ENCODE measurements at regions not wholly inside any gene's neighbourhood (a gene's known extent, or its start where the extent isn't known, plus 50 kb on each side); places are given as distances from the start of the nearest gene placed in this dataset.
"Not testable (repeated sequence)": the region's sequence is repeated elsewhere in the genome, so short reads cannot be mapped to it uniquely, and the experiment has no call there.

DNA sequence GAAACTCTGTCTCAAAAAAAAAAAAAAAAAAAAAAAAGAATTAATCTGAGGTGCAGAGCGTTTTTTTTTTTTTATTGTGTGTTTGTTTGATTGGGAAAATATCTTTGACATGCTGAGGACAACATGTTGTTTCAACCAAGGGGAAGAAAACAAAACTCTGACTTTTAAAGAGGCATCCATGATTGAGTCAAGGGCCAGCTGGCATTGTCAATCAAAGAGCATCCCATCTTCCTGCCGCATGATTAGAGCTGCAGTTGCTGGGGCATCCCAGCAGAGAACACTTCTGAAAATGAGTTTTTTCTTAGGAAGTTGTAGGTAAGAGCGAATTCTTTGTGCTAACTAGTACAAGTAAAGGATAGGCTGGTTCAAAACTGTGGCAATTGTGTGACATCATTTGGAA is 200.9 kb upstream of the DAAM1 start:
- intact Hi-C loops (cut with DNase I; ENCODE audit: low total_unique reads), result no loop called here

DNA sequence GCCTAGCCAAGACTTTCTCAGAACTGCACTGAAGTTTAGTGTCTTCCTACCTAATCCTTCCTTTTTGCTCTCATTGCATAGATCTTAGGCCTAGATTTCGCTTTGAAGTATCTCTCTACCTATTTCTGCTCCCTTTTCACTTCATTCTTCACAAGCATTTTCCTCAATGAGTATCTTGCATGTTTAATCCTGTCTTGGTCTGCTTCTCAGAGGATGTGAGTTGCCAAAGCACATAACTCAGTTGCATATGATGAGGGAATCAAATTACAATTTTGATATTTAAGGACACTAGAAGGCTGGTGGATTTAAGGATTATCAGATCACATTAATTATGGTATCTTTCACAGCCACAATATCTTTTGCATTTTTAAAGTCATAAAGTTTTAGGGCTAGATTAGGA is 195.5 kb upstream of the DAAM1 start:
- DNase-seq (no peak), ATAC-seq (no peak)
- Histone ChIP-seq H3K36me3 (no peaks in the 10 kb centered on the region), H3K4me3 (no peak overlapping the region), H3K27ac (no peak overlapping the region), H3K27me3 (no peaks in the 10 kb centered on the region), H3K4me1 (no peaks in the 10 kb centered on the region), H3K9me3 (no peaks in the 10 kb centered on the region)
- TF ChIP-seq, protein P1, sequence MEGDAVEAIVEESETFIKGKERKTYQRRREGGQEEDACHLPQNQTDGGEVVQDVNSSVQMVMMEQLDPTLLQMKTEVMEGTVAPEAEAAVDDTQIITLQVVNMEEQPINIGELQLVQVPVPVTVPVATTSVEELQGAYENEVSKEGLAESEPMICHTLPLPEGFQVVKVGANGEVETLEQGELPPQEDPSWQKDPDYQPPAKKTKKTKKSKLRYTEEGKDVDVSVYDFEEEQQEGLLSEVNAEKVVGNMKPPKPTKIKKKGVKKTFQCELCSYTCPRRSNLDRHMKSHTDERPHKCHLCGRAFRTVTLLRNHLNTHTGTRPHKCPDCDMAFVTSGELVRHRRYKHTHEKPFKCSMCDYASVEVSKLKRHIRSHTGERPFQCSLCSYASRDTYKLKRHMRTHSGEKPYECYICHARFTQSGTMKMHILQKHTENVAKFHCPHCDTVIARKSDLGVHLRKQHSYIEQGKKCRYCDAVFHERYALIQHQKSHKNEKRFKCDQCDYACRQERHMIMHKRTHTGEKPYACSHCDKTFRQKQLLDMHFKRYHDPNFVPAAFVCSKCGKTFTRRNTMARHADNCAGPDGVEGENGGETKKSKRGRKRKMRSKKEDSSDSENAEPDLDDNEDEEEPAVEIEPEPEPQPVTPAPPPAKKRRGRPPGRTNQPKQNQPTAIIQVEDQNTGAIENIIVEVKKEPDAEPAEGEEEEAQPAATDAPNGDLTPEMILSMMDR (IDR thresholded peaks at IDR 0.05 in 4 of 5, conservative IDR thresholded peaks at IDR 0.05 in 1 of 5), result no peak
- no peak for TF ChIP-seq POLR2A (IDR thresholded peaks at IDR 0.05)
- in situ Hi-C loops (cut with MboI; ENCODE audit: low sequenced_read_pairs in 4 of 4), result no loop called here
- intact Hi-C loops (cut with DNase I; ENCODE audit: low total_unique reads), result no loop called here

More for the DNA sequence above, 200.9 kb upstream of the DAAM1 start:
- no peak overlapping the region for H3K27ac ChIP-seq
- TF ChIP-seq, protein P1 (IDR thresholded peaks at IDR 0.05 in 4 of 5, conservative IDR thresholded peaks at IDR 0.05 in 1 of 5), result no peak
- no peak for TF ChIP-seq POLR2A (IDR thresholded peaks at IDR 0.05)
- H3K4me1 ChIP-seq, result no peaks in the 10 kb centered on the region
- ATAC-seq (no peak), DNase-seq (no peak)
- no peaks in the 10 kb centered on the region for H3K9me3 ChIP-seq
- in situ Hi-C loops (cut with MboI; ENCODE audit: low sequenced_read_pairs in 4 of 4), result no loop called here
- no peaks in the 10 kb centered on the region for H3K27me3 ChIP-seq
- H3K36me3 ChIP-seq, result no peaks in the 10 kb centered on the region
- no peak overlapping the region for H3K4me3 ChIP-seq

DNA sequence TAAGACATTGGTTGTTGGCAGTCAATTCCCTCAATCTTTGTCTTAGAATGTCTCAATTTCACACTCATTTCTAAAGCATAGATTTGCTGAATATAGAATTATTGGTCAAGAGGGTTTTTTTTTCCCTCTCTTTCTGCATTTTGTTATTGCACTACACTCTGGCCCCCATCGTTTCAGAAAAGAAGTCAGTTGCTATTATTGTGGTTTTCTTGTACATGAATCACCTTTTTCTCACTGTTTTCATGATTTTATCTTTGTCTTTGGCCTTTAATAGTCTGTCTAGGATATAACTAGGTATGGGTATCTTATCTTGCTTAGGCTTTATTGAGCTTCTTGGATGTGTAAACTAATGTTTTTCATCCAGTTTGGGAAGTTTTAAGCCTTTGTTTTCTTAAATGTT is 194.3 kb upstream of the DAAM1 start:
- intact Hi-C loops (cut with DNase I; ENCODE audit: low total_unique reads), result no loop called here
- in situ Hi-C loops (cut with MboI; ENCODE audit: low sequenced_read_pairs in 4 of 4), result no loop called here
- Histone ChIP-seq H3K27me3 (no peaks in the 10 kb centered on the region), H3K4me3 (no peak overlapping the region), H3K36me3 (no peaks in the 10 kb centered on the region), H3K4me1 (no peaks in the 10 kb centered on the region), H3K27ac (no peak overlapping the region), H3K9me3 (no peaks in the 10 kb centered on the region)
- no peak for DNase-seq
- TF ChIP-seq, protein P1 (IDR thresholded peaks at IDR 0.05 in 4 of 5, conservative IDR thresholded peaks at IDR 0.05 in 1 of 5), result no peak
- TF ChIP-seq POLR2A (IDR thresholded peaks at IDR 0.05), result no peak
- ATAC-seq, result no peak

DNA sequence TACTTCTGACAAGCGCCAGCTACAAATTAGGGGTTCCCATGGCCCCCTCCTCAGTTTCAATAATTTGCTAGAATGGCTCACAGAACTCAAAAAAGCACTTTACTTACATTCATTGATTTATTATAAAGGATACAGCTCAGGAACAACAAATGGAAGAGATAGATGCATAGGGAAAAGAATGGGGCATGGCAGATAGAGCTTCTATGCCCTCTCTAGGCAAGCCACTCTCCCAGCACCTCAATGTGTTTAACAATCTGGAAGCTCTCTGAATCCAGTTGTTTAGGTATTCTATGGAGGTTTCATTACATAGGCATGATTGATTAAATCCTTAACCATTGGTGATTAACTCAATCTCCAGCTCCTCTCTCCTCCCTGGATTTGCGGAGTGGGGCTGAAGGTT is 184.5 kb upstream of the DAAM1 start:
- Histone ChIP-seq H3K27ac (no peak overlapping the region), H3K4me1 (no peaks in the 10 kb centered on the region), H3K27me3 (no peaks in the 10 kb centered on the region), H3K36me3 (no peaks in the 10 kb centered on the region), H3K4me3 (no peak overlapping the region), H3K9me3 (no peaks in the 10 kb centered on the region)
- DNase-seq, result no peak
- TF ChIP-seq POLR2A (IDR thresholded peaks at IDR 0.05), result no peak
- intact Hi-C loops (cut with DNase I; ENCODE audit: low total_unique reads) (no loop called here), in situ Hi-C loops (cut with MboI; ENCODE audit: low sequenced_read_pairs in 4 of 4) (loop anchor here in 2 of 4 donors (25.0 kb wide), 1 partner anchor 367 kb away; the partner anchor contains the start of gene DACT1 (in 2 of the 2))
- no peak for ATAC-seq

DNA sequence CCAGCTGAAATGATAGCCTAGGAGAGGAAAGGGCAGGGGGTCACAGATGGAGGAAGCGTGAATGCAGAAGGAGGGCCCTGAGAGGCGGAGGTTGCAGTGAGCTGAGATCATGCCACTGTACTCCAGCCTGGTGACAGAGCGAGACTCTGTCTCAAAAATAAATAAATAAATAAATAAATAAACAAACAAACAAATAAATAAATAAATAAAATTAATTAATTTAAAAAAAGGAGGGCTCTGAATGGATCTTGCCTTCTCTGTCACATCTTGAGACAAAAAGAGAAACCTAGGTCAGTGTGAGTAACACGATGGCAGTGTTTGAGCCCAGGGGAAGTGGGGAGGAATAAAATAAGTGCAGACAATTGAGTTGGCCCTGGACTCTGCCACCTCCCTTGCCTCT is 182.3 kb upstream of the DAAM1 start:
- ATAC-seq; DNase-seq; H3K36me3 ChIP-seq; H3K4me1 ChIP-seq; H3K4me3 ChIP-seq; H3K27me3 ChIP-seq; H3K27ac ChIP-seq; intact Hi-C loops (cut with DNase I; ENCODE audit: low total_unique reads); H3K9me3 ChIP-seq: not testable (repeated sequence)
- in situ Hi-C loops (cut with MboI; ENCODE audit: low sequenced_read_pairs in 4 of 4), result loop anchor here in 2 of 4 donors (25.0 kb wide), 1 partner anchor 369 kb away; the partner anchor contains the start of gene DACT1 (in 2 of the 2)

DNA sequence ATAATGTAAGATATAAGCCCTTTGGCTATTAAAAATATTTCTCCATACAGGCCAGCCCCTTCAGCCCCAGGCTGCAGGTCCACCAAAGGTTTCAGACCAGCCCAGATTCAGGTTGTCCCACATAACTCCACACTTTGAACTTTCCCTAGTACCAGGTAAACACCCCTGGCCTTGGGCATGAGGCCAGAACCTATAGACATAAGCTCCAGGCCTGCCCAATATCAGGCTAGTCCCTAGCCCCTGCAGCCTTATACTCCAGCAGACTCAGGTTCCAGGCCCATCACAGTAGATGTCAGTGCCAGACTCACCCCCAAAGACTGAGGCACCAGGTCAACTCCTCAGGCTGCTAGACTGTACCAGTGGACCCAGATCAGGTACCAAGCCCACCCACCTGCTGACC is 178.5 kb upstream of the DAAM1 start:
- H3K4me3 ChIP-seq, result no peak overlapping the region
- DNase-seq, result no peak
- no peaks in the 10 kb centered on the region for H3K36me3 ChIP-seq
- H3K27me3 ChIP-seq, result no peaks in the 10 kb centered on the region
- in situ Hi-C loops (cut with MboI; ENCODE audit: low sequenced_read_pairs in 4 of 4), result loop anchor here in 2 of 4 donors (25.0 kb wide), 1 partner anchor 373 kb away; the partner anchor contains the start of gene DACT1 (in 2 of the 2)
- no peaks in the 10 kb centered on the region for H3K4me1 ChIP-seq
- TF ChIP-seq POLR2A (IDR thresholded peaks at IDR 0.05), result no peak
- TF ChIP-seq, protein P1 (IDR thresholded peaks at IDR 0.05 in 4 of 5, conservative IDR thresholded peaks at IDR 0.05 in 1 of 5), result no peak
- intact Hi-C loops (cut with DNase I; ENCODE audit: low total_unique reads), result no loop called here
- H3K27ac ChIP-seq, result no peak overlapping the region
- peaks cover 0 to 2% (median 0%) of the 10 kb centered on the region in 3 donors for H3K9me3 ChIP-seq
- no peak for ATAC-seq

Measured in gastrocnemius medialis (tissue), 4 donors.